ENCODE measurements at regions not wholly inside any gene's neighbourhood (a gene's known extent, or its start where the extent isn't known, plus 50 kb on each side); places are given as distances from the start of the nearest gene placed in this dataset.
A peak's percentile ranks its signal among the peaks of the same experiment; 100 is the strongest.

GRCh38 chr11:112822478-112823274 is 138.5 kb upstream of the NCAM1 start:
- no peak for TF ChIP-seq CTCF (IDR thresholded peaks at IDR 0.05; ENCODE audit: unreplicated experiment in 3 of 3)

GRCh38 chr11:112826026-112826425 is 135.2 kb upstream of the NCAM1 start:
- Mint-ChIP-seq H3K36me3 (ENCODE audit: low read depth) (no peaks in the 10 kb centered on the region), H3K27me3 (ENCODE audit: low read depth) (no peaks in the 10 kb centered on the region), H3K4me3 (no peak overlapping the region), H3K27ac (peak overlapping the region in 1 of 3 experiments; percentile 42), H3K4me1 (peaks cover 68% of the 10 kb centered on the region), H3K9me3 (peaks cover 19% of the 10 kb centered on the region)
- TF ChIP-seq CTCF (IDR thresholded peaks at IDR 0.05; ENCODE audit: unreplicated experiment in 3 of 3) = no peak

More at GRCh38 chr11:112822478-112823274, 138.5 kb upstream of the NCAM1 start:
- Mint-ChIP-seq H3K27me3 (ENCODE audit: low read depth) (no peaks in the 10 kb centered on the region), H3K27ac (peak overlapping the region in 2 of 3 experiments; percentile 46 to 78), H3K4me3 (no peak overlapping the region), H3K36me3 (ENCODE audit: low read depth) (no peaks in the 10 kb centered on the region), H3K9me3 (peaks cover 17% of the 10 kb centered on the region), H3K4me1 (peaks cover 42% of the 10 kb centered on the region)

- no peak for TF ChIP-seq CTCF (IDR thresholded peaks at IDR 0.05; ENCODE audit: unreplicated experiment in 3 of 3)
- Mint-ChIP-seq H3K9me3 (peaks cover 19% of the 10 kb centered on the region), H3K27ac (peak overlapping the region in 2 of 3 experiments; percentile 29 to 42), H3K36me3 (ENCODE audit: low read depth) (no peaks in the 10 kb centered on the region), H3K27me3 (ENCODE audit: low read depth) (no peaks in the 10 kb centered on the region), H3K4me3 (no peak overlapping the region), H3K4me1 (peaks cover 67% of the 10 kb centered on the region)
Observed at GRCh38 chr11:112826788-112827187, 134.4 kb upstream of the NCAM1 start.

GRCh38 chr11:112828421-112828820 is 132.8 kb upstream of the NCAM1 start:
- Mint-ChIP-seq H3K27ac (no peak overlapping the region), H3K9me3 (peaks cover 12% of the 10 kb centered on the region), H3K27me3 (ENCODE audit: low read depth) (no peaks in the 10 kb centered on the region), H3K4me3 (no peak overlapping the region), H3K4me1 (peaks cover 56% of the 10 kb centered on the region), H3K36me3 (ENCODE audit: low read depth) (no peaks in the 10 kb centered on the region)
- no peak for TF ChIP-seq CTCF (IDR thresholded peaks at IDR 0.05; ENCODE audit: unreplicated experiment in 3 of 3)

GRCh38 chr11:112829971-112830654 is 131.1 kb upstream of the NCAM1 start:
- Mint-ChIP-seq H3K4me3 (no peak overlapping the region), H3K9me3 (peaks cover 10% of the 10 kb centered on the region), H3K27ac (peak overlapping the region in 1 of 3 experiments; percentile 10), H3K27me3 (ENCODE audit: low read depth) (no peaks in the 10 kb centered on the region), H3K36me3 (ENCODE audit: low read depth) (no peaks in the 10 kb centered on the region), H3K4me1 (peaks cover 68% of the 10 kb centered on the region)
- no peak for TF ChIP-seq CTCF (IDR thresholded peaks at IDR 0.05; ENCODE audit: unreplicated experiment in 3 of 3)
